ENCODE measurements at regions not wholly inside any gene's neighbourhood (a gene's known extent, or its start where the extent isn't known, plus 50 kb on each side); places are given as distances from the start of the nearest gene placed in this dataset.

DNA sequence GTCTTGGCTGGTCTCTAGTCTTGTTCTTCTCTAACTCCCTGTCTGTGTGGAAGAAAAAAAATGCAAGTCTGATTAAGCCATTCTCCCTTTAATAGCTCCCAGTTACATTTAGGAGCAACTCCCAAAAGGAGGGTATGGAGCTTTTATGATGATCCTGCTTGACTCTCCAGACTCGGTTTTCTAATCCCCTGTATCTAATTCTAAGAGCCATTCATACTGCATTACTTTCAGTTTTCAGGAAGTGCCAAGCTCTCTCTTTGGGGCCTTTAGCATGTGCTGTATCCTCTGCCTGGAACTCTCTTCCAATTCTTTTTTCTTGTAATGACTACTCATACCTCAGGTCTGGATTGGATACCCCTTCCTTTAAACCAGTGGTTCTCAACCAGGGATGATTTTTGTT is 219.7 kb upstream of the SPRED2 start:
- DNase-seq (ENCODE audit: low read depth in 2 of 2): no peak

DNA sequence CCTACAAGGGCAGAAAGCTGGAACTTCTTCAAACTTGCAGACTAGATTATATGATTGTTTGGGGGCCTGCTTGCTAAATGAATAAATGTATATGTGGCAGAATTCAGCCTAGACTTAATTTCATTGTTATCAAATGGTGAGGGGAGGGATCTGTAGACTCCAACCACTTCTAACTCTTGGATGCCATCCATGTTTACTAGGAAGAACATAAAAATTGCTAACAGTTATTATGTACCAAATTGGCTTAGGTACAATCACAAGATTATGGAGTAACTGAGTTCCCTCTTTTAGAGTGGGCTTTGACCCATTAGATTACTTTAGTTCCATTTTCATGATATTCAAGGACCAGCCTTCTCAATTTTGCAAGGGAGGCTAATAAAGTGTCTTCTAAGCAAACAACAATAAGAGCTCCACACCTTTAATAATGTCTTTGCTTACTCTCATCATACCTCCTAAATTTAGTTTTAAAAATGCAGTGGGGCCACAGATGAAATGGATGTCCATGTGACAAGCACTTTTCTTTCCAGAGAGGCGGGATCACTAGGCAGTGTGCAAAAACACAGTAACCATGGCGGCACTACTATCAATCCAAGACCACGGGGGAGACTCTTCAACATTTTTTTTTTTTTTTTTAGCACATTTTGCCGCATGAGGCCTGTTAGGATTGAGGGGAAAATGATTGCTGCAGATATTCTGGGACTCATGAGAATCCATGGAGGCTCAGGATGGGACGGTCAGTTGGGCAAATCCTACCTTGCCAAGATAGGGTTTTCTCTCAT is 217.6 kb upstream of the SPRED2 start:
- no peak for DNase-seq (ENCODE audit: low read depth in 2 of 2)

DNA sequence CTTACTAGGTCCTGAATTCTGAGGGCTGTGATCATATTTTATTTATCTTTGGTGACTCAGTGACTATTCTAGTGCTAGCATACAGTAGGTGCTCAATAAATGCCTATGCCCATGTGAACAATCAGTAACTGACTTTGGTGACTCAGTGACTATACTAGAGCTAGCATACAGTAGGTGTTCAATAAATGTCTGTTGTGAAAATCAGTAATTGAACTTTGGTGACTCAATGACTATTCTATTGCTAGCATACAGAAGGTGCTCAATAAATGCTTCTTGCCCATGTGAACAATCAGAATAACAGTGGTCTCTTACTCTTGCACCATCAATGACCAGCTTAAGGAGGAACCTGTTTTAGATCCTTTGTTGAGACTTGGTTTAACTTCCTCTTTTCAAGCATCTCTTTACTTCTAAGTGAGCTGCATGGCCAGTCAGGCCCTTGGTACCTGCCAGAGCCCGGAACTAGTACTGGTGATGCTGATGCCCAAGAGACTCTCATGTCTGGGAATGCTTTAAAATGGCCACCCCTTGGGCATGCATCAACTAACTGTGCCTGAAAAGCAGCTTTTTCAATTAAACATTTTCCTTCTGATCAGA is 214.9 kb upstream of the SPRED2 start:
- DNase-seq (ENCODE audit: low read depth in 2 of 2): no peak

- DNase-seq (ENCODE audit: low read depth in 2 of 2): no peak
Measured at GRCh38 chr2:65640793-65641103, 208.3 kb upstream of the SPRED2 start.

GRCh38 chr2:65639156-65639864 is 206.9 kb upstream of the SPRED2 start:
- no peak for DNase-seq (ENCODE audit: low read depth in 2 of 2)

DNA sequence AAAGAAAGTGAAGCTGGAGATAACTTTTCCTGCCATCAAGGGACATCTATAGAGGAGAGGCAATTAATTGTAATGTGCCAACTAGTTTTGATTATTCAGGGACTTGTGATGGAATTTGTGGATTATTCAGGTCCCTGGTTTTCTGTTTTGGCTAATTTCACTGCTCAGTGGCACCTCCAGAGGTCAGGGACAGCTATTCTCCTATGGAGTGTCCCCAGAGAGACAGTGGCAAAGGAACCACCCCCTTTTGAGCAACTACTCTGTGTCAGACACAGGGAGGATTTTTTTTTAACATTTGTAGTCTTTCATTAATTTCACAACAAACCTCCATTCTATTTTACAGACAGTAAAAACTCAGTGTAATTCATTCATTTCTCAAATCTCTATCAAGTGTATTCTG is 206.0 kb upstream of the SPRED2 start:
- no peak for DNase-seq (ENCODE audit: low read depth in 2 of 2)

GRCh38 chr2:65636813-65637483 is 204.5 kb upstream of the SPRED2 start:
- no peak for DNase-seq (ENCODE audit: low read depth in 2 of 2)

- no peak for DNase-seq (ENCODE audit: low read depth in 2 of 2)
Measured at GRCh38 chr2:65636024-65636423, 203.6 kb upstream of the SPRED2 start.

DNA sequence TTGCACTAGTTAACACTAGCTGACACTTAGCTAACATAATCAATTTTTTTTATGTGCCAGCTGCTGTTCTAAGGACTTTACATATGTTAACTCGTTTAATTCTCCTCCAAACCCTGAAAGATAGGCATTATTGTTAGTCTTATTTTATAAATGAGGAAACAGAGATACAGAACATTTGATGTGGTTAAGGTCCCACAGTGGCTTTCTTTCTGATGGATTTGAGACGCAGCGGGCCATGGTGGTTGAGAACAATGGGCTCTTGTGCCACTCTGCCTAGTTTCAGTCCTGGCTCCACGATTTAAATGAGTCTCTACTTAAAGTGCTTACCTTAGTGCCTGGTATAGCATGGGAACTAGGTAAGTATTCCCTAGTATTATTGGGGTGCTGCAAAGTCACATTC is 201.9 kb upstream of the SPRED2 start:
- DNase-seq (ENCODE audit: low read depth in 2 of 2): no peak

DNA sequence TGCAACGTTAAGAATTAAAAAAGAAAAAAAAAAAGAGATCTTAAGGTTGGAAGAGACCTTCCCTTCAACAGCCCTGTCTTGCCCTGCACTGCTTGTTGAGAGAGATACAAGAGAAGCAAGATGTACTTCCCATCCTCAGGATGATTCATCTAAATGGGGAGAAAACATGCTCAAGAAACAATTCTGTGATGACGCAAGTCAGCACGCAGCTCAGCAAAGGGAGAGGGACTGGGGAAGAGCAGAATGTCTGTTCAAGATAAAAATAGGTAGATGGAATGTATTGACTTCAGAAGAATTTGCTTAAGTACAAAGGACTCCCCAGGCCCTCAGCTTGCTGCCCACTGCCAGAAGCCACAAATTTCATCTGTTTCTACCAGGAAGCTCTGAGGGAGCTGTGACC is 198.2 kb upstream of the SPRED2 start:
- no peak for DNase-seq (ENCODE audit: low read depth in 2 of 2)

GRCh38 chr2:65628156-65628555 is 195.8 kb upstream of the SPRED2 start:
- no peak for DNase-seq (ENCODE audit: low read depth in 2 of 2)

DNA sequence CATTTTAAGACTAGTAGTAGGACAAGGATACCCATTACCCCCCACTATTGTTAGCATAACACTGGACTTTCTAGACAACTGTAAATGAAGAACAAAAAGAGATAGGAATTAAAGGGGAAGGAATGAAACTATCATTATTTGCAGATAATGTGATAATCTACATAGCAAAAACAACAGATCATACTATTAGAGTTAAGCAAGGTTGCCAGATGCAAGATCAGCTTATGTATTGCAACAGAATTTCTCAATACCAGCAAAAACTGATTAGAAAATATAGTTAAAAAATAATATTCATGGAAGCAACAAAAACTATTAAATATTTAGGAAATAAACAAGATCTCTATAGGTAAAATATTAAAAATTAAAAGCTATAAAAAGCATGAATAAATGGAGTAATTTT is 194.4 kb upstream of the SPRED2 start:
- DNase-seq (ENCODE audit: low read depth in 2 of 2): no peak

- no peak for DNase-seq (ENCODE audit: low read depth in 2 of 2)
Measured at GRCh38 chr2:65625982-65626381, 193.6 kb upstream of the SPRED2 start.

GRCh38 chr2:65622951-65623535 is 190.6 kb upstream of the SPRED2 start:
- no peak for DNase-seq (ENCODE audit: low read depth in 2 of 2)

- no peak for DNase-seq (ENCODE audit: low read depth in 2 of 2)
Measured at GRCh38 chr2:65622499-65622898, 190.1 kb upstream of the SPRED2 start.

DNA sequence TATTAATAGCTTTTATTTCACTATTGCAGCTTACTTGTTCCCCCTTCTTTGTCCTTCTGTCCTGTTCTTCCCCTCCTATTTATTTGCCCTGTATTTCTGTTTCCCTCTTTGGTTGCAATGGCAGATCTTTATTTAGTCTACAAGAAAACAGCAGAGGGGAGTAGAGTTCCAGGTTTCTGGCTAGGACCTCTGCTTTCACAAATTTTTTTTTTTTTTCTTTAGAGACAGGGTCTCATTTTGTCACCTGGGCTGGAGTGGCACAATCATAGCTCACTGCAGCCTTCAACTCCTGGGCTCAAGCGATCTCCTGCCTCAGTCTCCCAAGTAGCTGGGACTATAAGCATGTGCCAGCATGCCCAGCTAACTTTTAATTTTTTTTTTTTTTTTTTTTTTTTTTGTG is 188.1 kb upstream of the SPRED2 start:
- no peak for DNase-seq (ENCODE audit: low read depth in 2 of 2)

DNA sequence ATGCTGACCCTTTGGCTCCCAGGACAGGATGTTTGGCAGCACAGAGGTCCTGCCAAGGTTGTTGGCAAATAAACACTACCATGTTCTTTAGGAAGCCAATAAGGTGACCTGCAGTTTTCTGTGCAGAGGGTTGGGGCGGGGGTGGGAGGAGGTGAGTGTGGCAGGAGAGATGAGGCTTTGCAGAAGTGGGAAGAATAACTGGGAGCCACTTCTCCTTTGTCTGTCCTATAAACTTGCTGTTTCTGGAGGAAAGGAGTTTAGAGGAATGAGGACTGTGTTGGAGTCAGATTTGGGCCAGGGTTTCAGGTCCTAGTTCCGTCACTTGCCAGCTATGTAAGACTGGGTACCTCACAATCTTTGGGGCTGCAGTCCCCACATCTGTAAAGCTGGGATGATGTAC is 187.6 kb upstream of the SPRED2 start:
- DNase-seq (ENCODE audit: low read depth in 2 of 2): no peak

DNA sequence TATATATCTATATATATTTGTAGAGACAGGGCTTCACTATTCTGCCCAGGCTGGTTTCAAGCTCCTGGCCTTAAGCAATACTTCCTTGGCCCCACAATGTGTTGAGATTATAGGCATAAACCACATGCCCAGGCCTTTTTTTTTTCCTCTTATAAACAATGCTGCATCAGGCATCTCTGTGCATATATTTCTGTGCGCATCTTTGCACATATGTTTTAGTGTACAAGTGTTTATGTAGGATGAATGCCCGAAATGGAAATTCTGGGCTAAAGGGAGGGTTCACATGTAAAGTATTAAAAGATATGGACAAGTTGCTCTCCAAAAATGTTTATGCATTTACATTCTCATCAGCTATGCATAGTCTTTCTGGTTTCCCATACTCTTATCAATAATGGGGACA is 183.2 kb upstream of the SPRED2 start:
- no peak for DNase-seq (ENCODE audit: low read depth in 2 of 2)

GRCh38 chr2:65613968-65614555 is 181.7 kb upstream of the SPRED2 start:
- no peak for DNase-seq (ENCODE audit: low read depth in 2 of 2)

- DNase-seq (ENCODE audit: low read depth in 2 of 2): no peak
Measured at GRCh38 chr2:65611488-65611887, 179.1 kb upstream of the SPRED2 start.

DNA sequence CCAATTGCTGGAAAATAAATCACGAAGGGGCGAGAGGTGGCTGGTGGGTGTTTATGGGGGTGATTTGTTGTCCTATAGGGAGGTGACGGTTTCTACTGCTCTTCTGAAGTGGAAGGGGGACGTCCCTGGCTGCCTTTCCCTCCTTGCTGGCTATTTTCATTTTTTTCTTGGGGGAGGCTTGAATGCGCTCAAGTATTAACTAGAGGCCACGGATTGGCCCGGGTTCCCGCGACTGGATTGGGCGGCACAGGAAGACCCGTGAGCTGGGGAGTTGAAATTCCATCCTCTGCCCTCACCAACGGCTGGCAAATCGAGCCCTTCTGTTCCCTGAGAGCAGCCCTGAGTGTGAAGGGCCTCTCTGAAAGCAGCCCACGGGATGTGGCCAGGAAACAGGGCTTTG is 176.5 kb upstream of the SPRED2 start:
- no peak for DNase-seq (ENCODE audit: low read depth in 2 of 2)

DNA sequence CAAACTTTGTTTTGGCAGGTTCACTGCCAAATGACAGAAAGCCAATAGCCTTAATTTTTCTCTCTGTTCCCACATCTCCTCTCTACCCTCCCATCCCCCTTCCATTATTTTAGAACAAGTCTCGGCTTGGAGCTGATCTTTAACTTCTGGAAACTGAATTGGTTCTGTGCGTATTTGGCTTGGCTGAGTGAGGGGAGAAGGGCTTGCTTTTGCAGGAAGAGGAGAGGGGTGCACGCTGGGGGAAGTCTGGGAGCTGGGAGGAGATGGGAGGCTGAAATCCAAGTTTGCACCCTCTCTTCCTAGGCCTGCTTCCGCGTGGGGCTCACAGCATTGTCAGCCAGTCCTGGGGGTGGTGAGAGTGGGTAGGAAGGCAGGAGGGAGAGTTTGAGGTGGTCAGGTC is 176.1 kb upstream of the SPRED2 start:
- DNase-seq (ENCODE audit: low read depth in 2 of 2): no peak

Data from stimulated activated CD8-positive, alpha-beta memory T cell treated with anti-CD3 and anti-CD28 coated beads, Interleukin-2, amount 100 ng/mL, for 48 hours (primary cell).